GM23248 (cell line): ENCODE measurements at regions not wholly inside any gene's neighbourhood (a gene's known extent, or its start where the extent isn't known, plus 50 kb on each side); places are given as distances from the start of the nearest gene placed in this dataset.

Source experiments
- EZH2 ChIP-seq: fragments of 200-600 bp; sonication (generic); IDR thresholded peaks from 2 replicates; pipeline ENCODE4 v1.6.1; 2018; ENCODE audit warnings: antibody characterized with exemption, mild to moderate bottlenecking; ENCODE audit not compliant: insufficient read depth, poor library complexity, severe bottlenecking
- EZH2phosphoT487 ChIP-seq: fragments of 200-600 bp; sonication (generic); IDR thresholded peaks from 2 replicates; pipeline ENCODE4 v1.6.1; 2018; ENCODE audit warnings: antibody characterized with exemption, moderate library complexity, mild to moderate bottlenecking, low read depth; ENCODE audit not compliant: insufficient read depth

DNA sequence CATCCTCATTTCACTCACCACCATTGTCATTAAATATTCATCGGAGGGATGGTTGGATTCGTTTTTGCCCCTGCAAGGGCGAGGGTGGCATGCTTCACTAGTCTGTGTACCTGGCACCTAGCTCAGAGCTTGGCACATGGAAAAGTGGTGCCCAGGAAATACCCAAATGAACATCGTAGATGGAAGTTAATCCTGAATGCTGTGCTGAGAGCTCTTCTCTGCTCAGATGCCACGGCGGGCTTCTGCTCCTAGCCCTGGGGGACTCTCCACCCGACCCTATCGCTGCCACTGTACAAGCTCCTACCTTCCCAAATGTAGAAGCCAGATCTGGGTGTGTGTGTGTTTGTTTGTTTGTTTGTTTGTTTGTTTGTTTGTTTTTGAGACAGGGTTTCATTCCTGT, 113.0 kb upstream of the ZNF507 start:
- TF ChIP-seq EZH2phosphoT487: no peak
- TF ChIP-seq EZH2: no peak
